Astrocyte (in vitro differentiated cells and primary cell): ENCODE measurements at regions not wholly inside any gene's neighbourhood (a gene's known extent, or its start where the extent isn't known, plus 50 kb on each side); places are given as distances from the start of the nearest gene placed in this dataset.

Experiments used
- DNase-seq: peaks from one replicate; pipeline ENCODE4 v3.0.0-alpha.2; 2010; ENCODE audit warnings: low read depth
- FAIRE-seq: peaks from 2 replicates; lab custom pipeline; 2011; peaks lifted over from hg19 to GRCh38; lab: Jason Lieb, UNC
- H2AFZ ChIP-seq: 2 replicates; pipeline ENCODE4 v1.6.0; 2012; ENCODE audit warnings: low read depth, low read length, inconsistent platforms
- H3K27ac ChIP-seq: 2 replicates; pipeline ENCODE4 v1.5.1; 2011; ENCODE audit warnings: low read depth, low read length, inconsistent platforms
- H3K27me3 ChIP-seq: 2 replicates; pipeline ENCODE4 v1.6.0; 2011; ENCODE audit warnings: low read length, inconsistent platforms; ENCODE audit not compliant: insufficient read depth
- H3K36me3 ChIP-seq: 2 replicates; pipeline ENCODE4 v1.5.1; 2011; ENCODE audit warnings: low read length, inconsistent platforms; ENCODE audit not compliant: insufficient read depth
- H3K4me1 ChIP-seq: 2 replicates; pipeline ENCODE4 v1.5.1; 2011; ENCODE audit warnings: low read length, inconsistent platforms; ENCODE audit not compliant: insufficient read depth
- H3K4me2 ChIP-seq: 2 replicates; pipeline ENCODE4 v1.6.0; 2012; ENCODE audit warnings: low read length, inconsistent platforms
- H3K4me3 ChIP-seq: 2 replicates; pipeline ENCODE4 v1.5.1; 2011; ENCODE audit warnings: low read depth, mild to moderate bottlenecking, low read length, inconsistent platforms; ENCODE audit not compliant: insufficient read depth
- H3K79me2 ChIP-seq: 2 replicates; pipeline ENCODE4 v1.6.0; 2012; ENCODE audit warnings: mild to moderate bottlenecking, low read length, inconsistent platforms; ENCODE audit not compliant: insufficient read depth
- H3K9ac ChIP-seq: 2 replicates; pipeline ENCODE4 v1.6.0; 2012; ENCODE audit warnings: mild to moderate bottlenecking, low read length, inconsistent platforms
- H3K9me3 ChIP-seq: 2 replicates; pipeline ENCODE4 v1.5.1; 2012; ENCODE audit warnings: low read depth, mild to moderate bottlenecking, low read length, inconsistent platforms; ENCODE audit not compliant: insufficient read depth
- H4K20me1 ChIP-seq: 2 replicates; pipeline ENCODE4 v1.6.0; 2012; ENCODE audit warnings: low read length, inconsistent platforms; ENCODE audit not compliant: insufficient read depth
- H3K27ac Mint-ChIP-seq: one replicate; pipeline ENCODE4 v1.8.0; 2021; ENCODE audit warnings: mild to moderate bottlenecking, mixed read lengths; ENCODE audit not compliant: unreplicated experiment
- H3K27me3 Mint-ChIP-seq: one replicate; pipeline ENCODE4 v1.8.0; 2021; ENCODE audit warnings: low read depth, mixed read lengths; ENCODE audit not compliant: unreplicated experiment
- H3K36me3 Mint-ChIP-seq: one replicate; pipeline ENCODE4 v1.8.0; 2021; ENCODE audit warnings: low read depth, mixed read lengths; ENCODE audit not compliant: unreplicated experiment
- H3K4me1 Mint-ChIP-seq: one replicate; pipeline ENCODE4 v1.8.0; 2021; ENCODE audit warnings: low read depth, mixed read lengths; ENCODE audit not compliant: unreplicated experiment
- H3K4me3 Mint-ChIP-seq: one replicate; pipeline ENCODE4 v1.8.0; 2021; ENCODE audit warnings: mild to moderate bottlenecking, moderate library complexity, mixed read lengths; ENCODE audit not compliant: unreplicated experiment
- H3K9me3 Mint-ChIP-seq: one replicate; pipeline ENCODE4 v1.8.0; 2021; ENCODE audit warnings: mild to moderate bottlenecking, mixed read lengths; ENCODE audit not compliant: unreplicated experiment
- CTCF ChIP-seq: IDR thresholded peaks from 2 replicates; pipeline ENCODE4 v1.5.1; 2011; ENCODE audit warnings: low read depth, mild to moderate bottlenecking, inconsistent platforms, low read length, moderate library complexity; ENCODE audit not compliant: insufficient read depth
- EZH2 ChIP-seq: IDR thresholded peaks from 2 replicates; pipeline ENCODE4 v1.6.1; 2012; ENCODE audit warnings: mild to moderate bottlenecking, low read length, inconsistent platforms; ENCODE audit not compliant: insufficient read depth

DNA sequence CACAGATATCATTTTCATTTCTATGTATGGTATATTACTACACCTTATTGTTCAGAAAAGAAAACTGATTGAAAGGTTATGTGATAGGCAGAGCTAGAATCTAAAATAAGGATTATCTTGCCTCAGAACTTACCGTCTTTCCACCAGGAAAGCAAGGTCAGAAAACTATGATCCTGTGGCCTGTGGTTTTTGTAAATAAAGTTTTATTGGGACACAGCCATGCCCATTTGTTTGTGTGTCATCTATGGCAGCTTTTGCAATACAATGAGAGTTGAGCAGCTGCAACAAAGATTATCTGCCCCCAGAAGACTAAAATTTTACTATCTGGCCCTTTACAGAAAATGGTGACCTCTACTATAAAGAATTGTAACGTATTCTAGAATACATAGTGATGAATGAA, 314.7 kb upstream of the SLCO3A1 start:
- Histone ChIP-seq H2AFZ (no peak overlapping the region), H3K36me3 (no peaks in the 10 kb centered on the region), H3K27ac (no peak overlapping the region), H3K27me3 (no peaks in the 10 kb centered on the region), H3K79me2 (no peaks in the 10 kb centered on the region), H4K20me1 (no peaks in the 10 kb centered on the region), H3K9me3 (no peaks in the 10 kb centered on the region), H3K4me3 (no peak overlapping the region), H3K4me2 (no peak overlapping the region), H3K4me1 (peaks cover 14% of the 10 kb centered on the region), H3K9ac (no peak overlapping the region)
- DNase-seq (no peak), FAIRE-seq (no peak)
- Mint-ChIP-seq H3K36me3 (no peaks in the 10 kb centered on the region), H3K4me3 (no peak overlapping the region), H3K27me3 (no peaks in the 10 kb centered on the region), H3K4me1 (peaks cover 8% of the 10 kb centered on the region), H3K9me3 (no peaks in the 10 kb centered on the region), H3K27ac (no peak overlapping the region)
- TF ChIP-seq CTCF, result no peak
- no peak for TF ChIP-seq EZH2

GRCh38 chr15:91541286-91541685, 312.2 kb upstream of the SLCO3A1 start:
- no peaks in the 10 kb centered on the region for H3K36me3 Mint-ChIP-seq
- H3K9me3 Mint-ChIP-seq, result no peaks in the 10 kb centered on the region
- no peaks in the 10 kb centered on the region for H3K27me3 Mint-ChIP-seq
- TF ChIP-seq EZH2, result no peak
- TF ChIP-seq CTCF, result no peak
- H3K9me3 ChIP-seq, result no peaks in the 10 kb centered on the region
- no peak overlapping the region for H3K4me3 Mint-ChIP-seq
- no peak overlapping the region for H2AFZ ChIP-seq
- FAIRE-seq, result no peak
- peaks cover 8% of the 10 kb centered on the region for H3K4me1 Mint-ChIP-seq
- DNase-seq, result no peak
- H3K27ac Mint-ChIP-seq, result no peak overlapping the region
- H3K27me3 ChIP-seq, result no peaks in the 10 kb centered on the region
- H3K4me3 ChIP-seq, result no peak overlapping the region
- no peaks in the 10 kb centered on the region for H3K36me3 ChIP-seq
- H3K4me2 ChIP-seq, result no peak overlapping the region
- no peak overlapping the region for H3K9ac ChIP-seq
- H3K27ac ChIP-seq, result no peak overlapping the region
- no peaks in the 10 kb centered on the region for H3K79me2 ChIP-seq
- peaks cover 11% of the 10 kb centered on the region for H3K4me1 ChIP-seq
- no peaks in the 10 kb centered on the region for H4K20me1 ChIP-seq

GRCh38 chr15:91542226-91542625, 311.3 kb upstream of the SLCO3A1 start:
- no peak for DNase-seq
- Histone ChIP-seq H4K20me1 (no peaks in the 10 kb centered on the region), H3K9me3 (no peaks in the 10 kb centered on the region), H3K79me2 (no peaks in the 10 kb centered on the region), H3K27me3 (no peaks in the 10 kb centered on the region), H3K4me1 (peaks cover 3% of the 10 kb centered on the region), H3K4me3 (no peak overlapping the region), H3K36me3 (no peaks in the 10 kb centered on the region), H3K9ac (no peak overlapping the region), H2AFZ (no peak overlapping the region), H3K4me2 (no peak overlapping the region), H3K27ac (no peak overlapping the region)
- FAIRE-seq, result no peak
- no peak overlapping the region for H3K27ac Mint-ChIP-seq
- no peaks in the 10 kb centered on the region for H3K9me3 Mint-ChIP-seq
- H3K36me3 Mint-ChIP-seq, result no peaks in the 10 kb centered on the region
- H3K27me3 Mint-ChIP-seq, result no peaks in the 10 kb centered on the region
- H3K4me3 Mint-ChIP-seq, result no peak overlapping the region
- peaks cover 3% of the 10 kb centered on the region for H3K4me1 Mint-ChIP-seq
- no peak for TF ChIP-seq EZH2
- TF ChIP-seq CTCF, result no peak
